ENCODE measurements at regions not wholly inside any gene's neighbourhood (a gene's known extent, or its start where the extent isn't known, plus 50 kb on each side); places are given as distances from the start of the nearest gene placed in this dataset.

DNA sequence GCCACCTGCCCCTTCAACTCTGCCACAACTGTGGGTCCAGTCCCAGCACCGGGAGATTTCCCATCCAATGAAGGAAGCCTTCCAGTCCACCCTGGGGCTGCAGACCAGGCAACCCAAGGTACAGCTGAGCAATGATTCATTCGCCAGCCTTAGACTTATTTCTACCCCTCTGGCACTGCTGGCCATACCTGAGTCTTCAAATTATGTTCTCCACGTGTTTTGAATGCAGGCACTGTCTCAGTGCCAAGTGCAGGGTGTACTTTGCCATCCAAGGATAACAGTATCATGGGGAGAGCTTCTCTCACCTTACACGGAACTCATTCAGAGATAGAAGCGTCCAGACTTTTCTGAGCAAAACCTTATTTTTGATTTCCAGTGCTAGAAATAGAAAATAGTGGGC is 175.6 kb downstream of the ZFP64 start:
- H2AFZ ChIP-seq (ENCODE audit: low read depth, low read length), result no peak overlapping the region
- no peak overlapping the region for H3K4me3 ChIP-seq (ENCODE audit: insufficient read depth in 1 of 2, low read depth in 1 of 2, low read length in 2 of 2)
- H3K14ac ChIP-seq (ENCODE audit: low read length in 2 of 2), result no peak overlapping the region
- H4K8ac ChIP-seq (ENCODE audit: low read length), result no peak overlapping the region
- H3K4me1 ChIP-seq (ENCODE audit: control insufficient read depth, insufficient read depth, low read depth, low read length), result peaks cover 3% of the 10 kb centered on the region
- no peak for DNase-seq
- no peak overlapping the region for H3K27ac ChIP-seq (ENCODE audit: low read length, poor library complexity, severe bottlenecking)
- H3K27me3 ChIP-seq (ENCODE audit: control insufficient read depth in 1 of 2, insufficient read depth in 1 of 2, low read length in 2 of 2), result no peaks in the 10 kb centered on the region
- H3K79me1 ChIP-seq (replicated peaks; ENCODE audit: low read length, poor library complexity, severe bottlenecking), result no peaks in the 10 kb centered on the region
- H2AK5ac ChIP-seq (ENCODE audit: low read length, severe bottlenecking), result no peak overlapping the region
- no peak overlapping the region for H4K91ac ChIP-seq (ENCODE audit: low read length)
- H3K23ac ChIP-seq (ENCODE audit: low read length in 2 of 2), result no peak overlapping the region
- no peak overlapping the region for H2BK12ac ChIP-seq (ENCODE audit: low read length in 2 of 2)
- H2BK15ac ChIP-seq (ENCODE audit: low read depth, poor library complexity, severe bottlenecking), result no peak overlapping the region
- H3K9ac ChIP-seq (ENCODE audit: low read length), result no peak overlapping the region
- 91% methylated on average over 3 of the region's 5 CpGs for whole genome bisulfite sequencing
- H3K9me3 ChIP-seq (ENCODE audit: control insufficient read depth, low read length), result peaks cover under 1% of the 10 kb centered on the region
- no peak overlapping the region for H3K4ac ChIP-seq (ENCODE audit: low read depth in 1 of 2, low read length in 2 of 2)
- H3K36me3 ChIP-seq (ENCODE audit: control insufficient read depth in 1 of 2, insufficient read depth in 2 of 2, low read depth in 1 of 2, low read length in 2 of 2), result no peaks in the 10 kb centered on the region
- H3K4me2 ChIP-seq (ENCODE audit: low read length, poor library complexity, severe bottlenecking), result no peak overlapping the region
- H2BK120ac ChIP-seq (ENCODE audit: low read depth, low read length), result no peak overlapping the region
- no peak overlapping the region for H2BK5ac ChIP-seq (ENCODE audit: low read depth, low read length, poor library complexity, severe bottlenecking)
- no peak overlapping the region for H3K18ac ChIP-seq (ENCODE audit: low read depth in 1 of 2, low read length in 2 of 2)

DNA sequence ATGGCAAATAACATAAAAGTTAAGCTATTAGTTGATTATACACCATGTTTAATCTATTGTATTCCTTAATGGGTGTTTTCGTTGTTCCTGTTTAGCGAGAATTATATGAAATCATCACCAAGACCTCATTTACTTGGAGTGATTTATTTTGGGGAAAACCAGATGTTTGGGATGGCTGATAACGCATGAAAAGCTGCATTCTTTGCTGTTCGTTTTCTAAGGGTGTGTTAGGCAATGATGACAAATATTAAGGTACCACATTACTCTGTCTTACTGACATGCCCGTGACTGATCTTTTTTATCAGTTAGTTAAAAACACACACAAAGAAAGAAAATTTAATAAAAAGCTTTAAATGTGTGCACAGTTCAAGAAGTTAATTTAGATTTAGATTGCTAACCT is 176.4 kb downstream of the ZFP64 start:
- Histone ChIP-seq H3K27ac (ENCODE audit: low read length, poor library complexity, severe bottlenecking) (no peak overlapping the region), H3K4ac (ENCODE audit: low read depth in 1 of 2, low read length in 2 of 2) (no peak overlapping the region), H3K18ac (ENCODE audit: low read depth in 1 of 2, low read length in 2 of 2) (no peak overlapping the region), H2BK15ac (ENCODE audit: low read depth, poor library complexity, severe bottlenecking) (no peak overlapping the region), H2BK120ac (ENCODE audit: low read depth, low read length) (no peak overlapping the region), H2AK5ac (ENCODE audit: low read length, severe bottlenecking) (no peak overlapping the region), H4K91ac (ENCODE audit: low read length) (no peak overlapping the region), H3K4me2 (ENCODE audit: low read length, poor library complexity, severe bottlenecking) (no peak overlapping the region), H3K14ac (ENCODE audit: low read length in 2 of 2) (no peak overlapping the region), H2BK12ac (ENCODE audit: low read length in 2 of 2) (no peak overlapping the region), H3K23ac (ENCODE audit: low read length in 2 of 2) (no peak overlapping the region), H3K27me3 (ENCODE audit: control insufficient read depth in 1 of 2, insufficient read depth in 1 of 2, low read length in 2 of 2) (no peaks in the 10 kb centered on the region), H4K8ac (ENCODE audit: low read length) (no peak overlapping the region), H2BK5ac (ENCODE audit: low read depth, low read length, poor library complexity, severe bottlenecking) (no peak overlapping the region), H3K9me3 (ENCODE audit: control insufficient read depth, low read length) (peaks cover 4% of the 10 kb centered on the region), H3K79me1 (replicated peaks; ENCODE audit: low read length, poor library complexity, severe bottlenecking) (no peaks in the 10 kb centered on the region), H2AFZ (ENCODE audit: low read depth, low read length) (no peak overlapping the region), H3K4me3 (ENCODE audit: insufficient read depth in 1 of 2, low read depth in 1 of 2, low read length in 2 of 2) (no peak overlapping the region), H3K36me3 (ENCODE audit: control insufficient read depth in 1 of 2, insufficient read depth in 2 of 2, low read depth in 1 of 2, low read length in 2 of 2) (no peaks in the 10 kb centered on the region), H3K9ac (ENCODE audit: low read length) (no peak overlapping the region), H3K4me1 (ENCODE audit: control insufficient read depth, insufficient read depth, low read depth, low read length) (peaks cover 3% of the 10 kb centered on the region)
- 69% methylated on average over 3 of the region's 5 CpGs for WGBS
- DNase-seq, result no peak

DNA sequence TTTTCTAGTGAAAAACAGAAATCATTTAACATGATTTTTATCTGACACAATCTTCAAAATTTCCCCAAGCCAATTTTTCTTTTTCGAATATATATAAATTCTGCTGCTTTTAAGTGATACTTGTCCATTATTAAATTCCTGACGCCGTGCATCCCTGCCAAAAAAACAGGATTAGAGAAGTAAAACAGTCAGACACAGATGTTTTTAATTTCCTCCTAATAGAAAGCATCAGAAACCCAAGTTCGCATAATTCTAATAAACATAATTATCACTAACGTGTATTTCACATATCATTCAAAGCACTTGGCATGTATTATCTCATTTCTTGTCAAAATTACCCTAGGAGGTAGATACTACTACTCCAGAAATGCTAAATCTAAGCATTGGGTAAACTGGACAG is 179.5 kb downstream of the ZFP64 start:
- H3K4me2 ChIP-seq (ENCODE audit: low read length, poor library complexity, severe bottlenecking), result no peak overlapping the region
- H3K4me3 ChIP-seq (ENCODE audit: insufficient read depth in 1 of 2, low read depth in 1 of 2, low read length in 2 of 2), result no peak overlapping the region
- no peak overlapping the region for H2BK15ac ChIP-seq (ENCODE audit: low read depth, poor library complexity, severe bottlenecking)
- 97% methylated on average over 4 of the region's 5 CpGs for WGBS
- no peak overlapping the region for H3K27ac ChIP-seq (ENCODE audit: low read length, poor library complexity, severe bottlenecking)
- H3K4ac ChIP-seq (ENCODE audit: low read depth in 1 of 2, low read length in 2 of 2), result no peak overlapping the region
- H2AFZ ChIP-seq (ENCODE audit: low read depth, low read length), result no peak overlapping the region
- no peaks in the 10 kb centered on the region for H3K27me3 ChIP-seq (ENCODE audit: control insufficient read depth in 1 of 2, insufficient read depth in 1 of 2, low read length in 2 of 2)
- no peak overlapping the region for H2BK12ac ChIP-seq (ENCODE audit: low read length in 2 of 2)
- H3K9me3 ChIP-seq (ENCODE audit: control insufficient read depth, low read length), result peaks cover 4% of the 10 kb centered on the region
- H3K14ac ChIP-seq (ENCODE audit: low read length in 2 of 2), result no peak overlapping the region
- peaks cover 3% of the 10 kb centered on the region for H3K4me1 ChIP-seq (ENCODE audit: control insufficient read depth, insufficient read depth, low read depth, low read length)
- H3K9ac ChIP-seq (ENCODE audit: low read length), result no peak overlapping the region
- H3K36me3 ChIP-seq (ENCODE audit: control insufficient read depth in 1 of 2, insufficient read depth in 2 of 2, low read depth in 1 of 2, low read length in 2 of 2), result no peaks in the 10 kb centered on the region
- H3K18ac ChIP-seq (ENCODE audit: low read depth in 1 of 2, low read length in 2 of 2), result no peak overlapping the region
- no peak overlapping the region for H3K23ac ChIP-seq (ENCODE audit: low read length in 2 of 2)
- H2BK5ac ChIP-seq (ENCODE audit: low read depth, low read length, poor library complexity, severe bottlenecking), result no peak overlapping the region
- H2BK120ac ChIP-seq (ENCODE audit: low read depth, low read length), result no peak overlapping the region
- no peaks in the 10 kb centered on the region for H3K79me1 ChIP-seq (replicated peaks; ENCODE audit: low read length, poor library complexity, severe bottlenecking)
- no peak overlapping the region for H4K8ac ChIP-seq (ENCODE audit: low read length)
- no peak overlapping the region for H2AK5ac ChIP-seq (ENCODE audit: low read length, severe bottlenecking)
- DNase-seq, result no peak
- no peak overlapping the region for H4K91ac ChIP-seq (ENCODE audit: low read length)

DNA sequence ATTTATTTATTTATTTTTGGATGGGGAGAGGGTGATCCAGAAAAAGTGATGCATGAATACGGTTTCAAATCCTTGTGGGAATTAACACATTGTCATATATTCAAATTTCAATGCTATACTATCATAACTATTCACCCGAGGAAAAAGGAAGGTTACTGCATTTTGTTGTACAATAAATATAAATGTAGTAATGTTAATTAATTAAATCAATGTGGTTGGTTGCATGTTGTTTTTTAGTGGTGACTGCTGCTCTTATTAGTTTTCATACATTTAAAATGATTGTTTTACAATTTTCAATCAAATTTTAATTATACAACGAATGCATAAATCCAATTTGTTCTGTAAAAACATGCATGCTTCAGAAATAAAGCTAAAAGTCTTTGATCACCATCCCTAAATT is 180.5 kb downstream of the ZFP64 start:
- no peaks in the 10 kb centered on the region for H3K36me3 ChIP-seq (ENCODE audit: control insufficient read depth in 1 of 2, insufficient read depth in 2 of 2, low read depth in 1 of 2, low read length in 2 of 2)

More for the DNA sequence above, 180.5 kb downstream of the ZFP64 start:
- Histone ChIP-seq H2BK5ac (ENCODE audit: low read depth, low read length, poor library complexity, severe bottlenecking) (no peak overlapping the region), H3K4me3 (ENCODE audit: insufficient read depth in 1 of 2, low read depth in 1 of 2, low read length in 2 of 2) (no peak overlapping the region), H3K14ac (ENCODE audit: low read length in 2 of 2) (no peak overlapping the region), H2AFZ (ENCODE audit: low read depth, low read length) (no peak overlapping the region), H2BK120ac (ENCODE audit: low read depth, low read length) (no peak overlapping the region), H3K23ac (ENCODE audit: low read length in 2 of 2) (no peak overlapping the region), H3K4me2 (ENCODE audit: low read length, poor library complexity, severe bottlenecking) (no peak overlapping the region), H3K9me3 (ENCODE audit: control insufficient read depth, low read length) (peaks cover 4% of the 10 kb centered on the region), H2BK15ac (ENCODE audit: low read depth, poor library complexity, severe bottlenecking) (no peak overlapping the region), H4K91ac (ENCODE audit: low read length) (no peak overlapping the region), H3K27ac (ENCODE audit: low read length, poor library complexity, severe bottlenecking) (no peak overlapping the region), H3K79me1 (replicated peaks; ENCODE audit: low read length, poor library complexity, severe bottlenecking) (no peaks in the 10 kb centered on the region), H2AK5ac (ENCODE audit: low read length, severe bottlenecking) (no peak overlapping the region), H2BK12ac (ENCODE audit: low read length in 2 of 2) (no peak overlapping the region), H3K4ac (ENCODE audit: low read depth in 1 of 2, low read length in 2 of 2) (no peak overlapping the region), H4K8ac (ENCODE audit: low read length) (no peak overlapping the region), H3K27me3 (ENCODE audit: control insufficient read depth in 1 of 2, insufficient read depth in 1 of 2, low read length in 2 of 2) (no peaks in the 10 kb centered on the region), H3K9ac (ENCODE audit: low read length) (no peak overlapping the region), H3K4me1 (ENCODE audit: control insufficient read depth, insufficient read depth, low read depth, low read length) (no peaks in the 10 kb centered on the region), H3K18ac (ENCODE audit: low read depth in 1 of 2, low read length in 2 of 2) (no peak overlapping the region)
- WGBS, result 100% methylated on average over 1 of the region's 3 CpGs
- DNase-seq, result no peak

Data from mesenchymal stem cell (in vitro differentiated cells and primary cell).